GM12873 (cell line): ENCODE measurements at regions not wholly inside any gene's neighbourhood (a gene's known extent, or its start where the extent isn't known, plus 50 kb on each side); places are given as distances from the start of the nearest gene placed in this dataset.

ENCODE experiments used
- TF ChIP-seq, protein P1 (sequence below): IDR thresholded peaks from 2 replicates; pipeline ENCODE4 v1.5.1; 2012; ENCODE audit warnings: low read depth, mild to moderate bottlenecking, moderate library complexity, low read length, control low read depth; ENCODE audit not compliant: insufficient read depth; ENCODE audit errors: missing control alignments

GRCh38 chr4:124541652-124542420 lies 170.7 kb downstream of the ANKRD50 start:
- TF ChIP-seq, protein P1, sequence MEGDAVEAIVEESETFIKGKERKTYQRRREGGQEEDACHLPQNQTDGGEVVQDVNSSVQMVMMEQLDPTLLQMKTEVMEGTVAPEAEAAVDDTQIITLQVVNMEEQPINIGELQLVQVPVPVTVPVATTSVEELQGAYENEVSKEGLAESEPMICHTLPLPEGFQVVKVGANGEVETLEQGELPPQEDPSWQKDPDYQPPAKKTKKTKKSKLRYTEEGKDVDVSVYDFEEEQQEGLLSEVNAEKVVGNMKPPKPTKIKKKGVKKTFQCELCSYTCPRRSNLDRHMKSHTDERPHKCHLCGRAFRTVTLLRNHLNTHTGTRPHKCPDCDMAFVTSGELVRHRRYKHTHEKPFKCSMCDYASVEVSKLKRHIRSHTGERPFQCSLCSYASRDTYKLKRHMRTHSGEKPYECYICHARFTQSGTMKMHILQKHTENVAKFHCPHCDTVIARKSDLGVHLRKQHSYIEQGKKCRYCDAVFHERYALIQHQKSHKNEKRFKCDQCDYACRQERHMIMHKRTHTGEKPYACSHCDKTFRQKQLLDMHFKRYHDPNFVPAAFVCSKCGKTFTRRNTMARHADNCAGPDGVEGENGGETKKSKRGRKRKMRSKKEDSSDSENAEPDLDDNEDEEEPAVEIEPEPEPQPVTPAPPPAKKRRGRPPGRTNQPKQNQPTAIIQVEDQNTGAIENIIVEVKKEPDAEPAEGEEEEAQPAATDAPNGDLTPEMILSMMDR: no peak

GRCh38 chr4:124555959-124556358 lies 156.6 kb downstream of the ANKRD50 start:
- TF ChIP-seq, protein P1: no peak

DNA sequence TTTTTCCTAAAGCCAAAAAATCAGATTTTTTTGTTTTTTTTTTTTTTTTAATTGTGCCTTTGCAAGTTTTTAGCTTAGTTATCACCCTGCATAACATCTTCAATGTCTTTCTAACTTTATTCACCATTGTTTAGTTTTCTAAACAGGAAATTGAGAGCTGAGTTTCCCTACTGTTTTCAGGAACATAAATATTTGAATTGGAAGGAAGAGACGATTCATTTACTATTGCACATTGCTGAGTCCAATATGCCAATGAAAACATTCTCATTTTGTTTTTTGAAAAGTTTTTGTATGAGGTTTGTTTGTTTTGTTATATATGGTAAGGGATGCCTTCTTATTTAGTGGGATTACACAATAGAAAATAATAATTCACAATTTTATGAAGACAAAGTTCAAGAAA lies 148.4 kb downstream of the ANKRD50 start:
- TF ChIP-seq, protein P1: no peak

- TF ChIP-seq, protein P1: no peak
These were observed 147.2 kb downstream of the ANKRD50 start for GRCh38 chr4:124565371-124565770.

DNA sequence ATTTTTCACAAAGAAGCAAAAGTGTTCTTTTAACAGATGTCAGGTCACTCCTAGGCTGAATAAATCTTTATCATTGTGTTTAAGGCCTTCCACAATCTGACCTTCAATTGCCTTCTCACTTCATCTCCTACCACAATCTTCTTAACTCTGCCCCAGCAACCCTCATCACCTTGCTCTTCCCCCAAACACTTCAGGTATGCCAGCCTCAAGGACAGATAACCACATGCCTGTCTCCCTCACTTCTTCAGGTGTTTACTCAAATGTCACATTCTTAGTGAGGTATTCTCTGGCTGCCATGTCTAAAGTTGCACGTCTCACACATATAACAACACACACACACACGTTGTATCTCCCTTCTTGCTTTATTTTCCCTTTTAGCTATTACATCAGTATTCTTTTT lies 146.5 kb downstream of the ANKRD50 start:
- TF ChIP-seq, protein P1: no peak

GRCh38 chr4:124573056-124573455 lies 139.5 kb downstream of the ANKRD50 start:
- TF ChIP-seq, protein P1: no peak

DNA sequence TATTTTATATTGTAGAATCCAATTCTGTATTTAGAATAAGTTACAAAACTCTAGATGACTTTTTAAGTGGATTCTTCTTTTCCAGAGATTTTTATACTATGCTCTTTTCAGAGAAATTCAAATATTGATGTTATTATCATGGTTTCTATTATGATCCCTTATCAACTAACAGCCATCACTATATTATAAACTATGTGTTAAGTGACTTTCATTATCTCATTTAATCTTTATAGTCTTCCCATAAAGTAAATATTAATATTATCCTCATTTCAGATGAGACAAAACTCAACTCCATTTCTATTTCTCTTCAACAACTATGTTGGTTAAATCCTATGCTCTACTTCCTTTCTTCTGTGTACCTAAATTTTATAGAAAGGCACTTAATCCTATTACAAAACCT lies 132.6 kb downstream of the ANKRD50 start:
- TF ChIP-seq, protein P1: no peak

GRCh38 chr4:124583797-124584196 lies 128.7 kb downstream of the ANKRD50 start:
- TF ChIP-seq, protein P1: no peak
